Osteoblast (primary cell): ENCODE measurements at regions not wholly inside any gene's neighbourhood (a gene's known extent, or its start where the extent isn't known, plus 50 kb on each side); places are given as distances from the start of the nearest gene placed in this dataset.
"Not testable (repeated sequence)": the region's sequence is repeated elsewhere in the genome, so short reads cannot be mapped to it uniquely, and the experiment has no call there.

Source experiments
- DNase-seq: peaks from one replicate; pipeline ENCODE4 v3.0.0; 2011; ENCODE audit warnings: low spot score, mixed read lengths; ENCODE audit not compliant: insufficient read length; ENCODE audit errors: missing footprints
- H2AFZ ChIP-seq: 2 replicates; pipeline ENCODE4 v1.6.0; 2011; ENCODE audit warnings: mild to moderate bottlenecking, low read length
- H3K27ac ChIP-seq: 2 replicates; pipeline ENCODE4 v1.5.1; 2011; ENCODE audit warnings: mild to moderate bottlenecking, low read depth, low read length, moderate library complexity
- H3K27me3 ChIP-seq: 2 replicates; pipeline ENCODE4 v1.6.0; 2012; ENCODE audit warnings: mild to moderate bottlenecking, control low read depth, inconsistent platforms, low read length, moderate library complexity; ENCODE audit not compliant: insufficient read depth
- H3K36me3 ChIP-seq: 2 replicates; pipeline ENCODE4 v1.5.1; 2011; ENCODE audit warnings: mild to moderate bottlenecking, low read length, control low read depth, moderate library complexity; ENCODE audit not compliant: insufficient read depth
- H3K4me1 ChIP-seq: 2 replicates; pipeline ENCODE4 v1.5.1; 2011; ENCODE audit warnings: mild to moderate bottlenecking, low read length, control low read depth, moderate library complexity; ENCODE audit not compliant: insufficient read depth
- H3K4me2 ChIP-seq: 2 replicates; pipeline ENCODE4 v1.6.0; 2011; ENCODE audit warnings: mild to moderate bottlenecking, low read length; ENCODE audit not compliant: insufficient read depth
- H3K4me3 ChIP-seq: fragments of 200-600 bp; sonication (generic); 3 replicates; pipeline ENCODE4 v1.5.1; 2012; ENCODE audit warnings: mild to moderate bottlenecking, low read length, inconsistent platforms; ENCODE audit not compliant: insufficient read depth
- H3K79me2 ChIP-seq: 2 replicates; pipeline ENCODE4 v1.6.0; 2012; ENCODE audit warnings: mild to moderate bottlenecking, low read length, control low read depth, inconsistent platforms; ENCODE audit not compliant: insufficient read depth
- H3K9me3 ChIP-seq: 2 replicates; pipeline ENCODE4 v1.5.1; 2011; ENCODE audit warnings: low read depth, low read length, control low read depth
- H4K20me1 ChIP-seq: 2 replicates; pipeline ENCODE4 v1.6.0; 2012; ENCODE audit warnings: mild to moderate bottlenecking, low read length, control low read depth; ENCODE audit not compliant: insufficient read depth
- CTCF ChIP-seq: IDR thresholded peaks from 2 replicates; pipeline ENCODE4 v1.5.1; 2011; ENCODE audit warnings: mild to moderate bottlenecking, low read depth, low read length, moderate library complexity; ENCODE audit errors: extremely low read depth

GRCh38 chrX:118239178-118239870 lies 106.6 kb upstream of the WDR44 start:
- Histone ChIP-seq H3K36me3 (no peaks in the 10 kb centered on the region), H3K4me1 (no peaks in the 10 kb centered on the region), H3K79me2 (no peaks in the 10 kb centered on the region), H3K4me3 (no peak overlapping the region), H3K4me2 (no peak overlapping the region), H3K27me3 (no peaks in the 10 kb centered on the region), H3K27ac (no peak overlapping the region), H3K9me3 (no peaks in the 10 kb centered on the region), H4K20me1 (no peaks in the 10 kb centered on the region), H2AFZ (no peak overlapping the region)
- no peak for TF ChIP-seq CTCF
- DNase-seq = no peak

- H2AFZ ChIP-seq = no peak overlapping the region
- no peaks in the 10 kb centered on the region for H3K36me3 ChIP-seq
- no peaks in the 10 kb centered on the region for H3K9me3 ChIP-seq
- DNase-seq = peak; percentile 57
- H3K79me2 ChIP-seq = no peaks in the 10 kb centered on the region
- TF ChIP-seq CTCF = no peak
- no peak overlapping the region for H3K4me2 ChIP-seq
- H4K20me1 ChIP-seq = no peaks in the 10 kb centered on the region
- H3K27me3 ChIP-seq = no peaks in the 10 kb centered on the region
- H3K27ac ChIP-seq = no peak overlapping the region
- H3K4me1 ChIP-seq = no peaks in the 10 kb centered on the region
- H3K4me3 ChIP-seq = no peak overlapping the region
These were observed 105.8 kb upstream of the WDR44 start for GRCh38 chrX:118239913-118240698.

GRCh38 chrX:118246961-118247360 lies 98.9 kb upstream of the WDR44 start:
- not testable (repeated sequence) for DNase-seq, H3K4me2 ChIP-seq, H4K20me1 ChIP-seq, H3K36me3 ChIP-seq, H3K27me3 ChIP-seq, H3K27ac ChIP-seq, H3K4me1 ChIP-seq, H3K4me3 ChIP-seq, H2AFZ ChIP-seq, H3K9me3 ChIP-seq, H3K79me2 ChIP-seq

GRCh38 chrX:118249146-118249545 lies 96.8 kb upstream of the WDR44 start:
- DNase-seq = no peak
- Histone ChIP-seq H3K27ac (no peak overlapping the region), H3K4me3 (no peak overlapping the region)

More at GRCh38 chrX:118249146-118249545, 96.8 kb upstream of the WDR44 start:
- H3K79me2 ChIP-seq = no peaks in the 10 kb centered on the region
- no peaks in the 10 kb centered on the region for H4K20me1 ChIP-seq
- H3K27me3 ChIP-seq = no peaks in the 10 kb centered on the region
- H3K36me3 ChIP-seq = no peaks in the 10 kb centered on the region
- no peak overlapping the region for H3K4me2 ChIP-seq
- H3K9me3 ChIP-seq = no peaks in the 10 kb centered on the region
- no peaks in the 10 kb centered on the region for H3K4me1 ChIP-seq
- TF ChIP-seq CTCF = no peak
- no peak overlapping the region for H2AFZ ChIP-seq
